Sigmoid colon (tissue), 3 donors: ENCODE measurements at regions not wholly inside any gene's neighbourhood (a gene's known extent, or its start where the extent isn't known, plus 50 kb on each side); places are given as distances from the start of the nearest gene placed in this dataset.

Source experiments
- CTCF ChIP-seq, 4 experiments: fragments of 450-650 bp in 3 of 4; fragments of 200-600 bp in 1 of 4; IDR thresholded peaks; one replicate each; pipeline ENCODE4 v1.5.1; 2016 to 2019; ENCODE audit warnings: antibody characterized with exemption in 4 of 4, mild to moderate bottlenecking in 3 of 4, moderate library complexity in 2 of 4
- POLR2A ChIP-seq, 2 donors: fragments of 450-650 bp; IDR thresholded peaks; one replicate each; pipeline ENCODE4 v1.6.1; 2016; ENCODE audit warnings: antibody characterized with exemption in 2 of 2, mild to moderate bottlenecking in 2 of 2, moderate library complexity in 2 of 2

GRCh38 chrX:124931241-124931640 is 388.4 kb upstream of the TEX13C start:
- TF ChIP-seq POLR2A (IDR thresholded peaks at IDR 0.05) = no peak
- TF ChIP-seq CTCF (IDR thresholded peaks at IDR 0.05) = no peak
